Common myeloid progenitor, CD34-positive (primary cell): ENCODE measurements at regions not wholly inside any gene's neighbourhood (a gene's known extent, or its start where the extent isn't known, plus 50 kb on each side); places are given as distances from the start of the nearest gene placed in this dataset.

Source experiments
- CTCF ChIA-PET: fragments of 350-600 bp; sonication (Branson Sonifier 250); formaldehyde crosslinking; loops from one replicate; lab custom pipeline; 2021; ENCODE audit warnings: antibody characterized with exemption; lab: Charles Lee
- POLR2A ChIA-PET: fragments of 350-600 bp; sonication (Branson Sonifier 250); formaldehyde crosslinking; loops from one replicate; lab custom pipeline; 2021; ENCODE audit warnings: antibody characterized with exemption; lab: Charles Lee
- DNase-seq, 3 donors: peaks; one replicate each; pipeline versions ENCODE4 v3.0.0 to v3.0.0-alpha.2; 2013
- H3K27ac ChIP-seq, 2 experiments: 1 replicate in 1 of 2; 2 replicates in 1 of 2; pipeline ENCODE4 v1.7.0; 2013; ENCODE audit warnings: inconsistent platforms in 2 of 2, low read length in 2 of 2, mild to moderate bottlenecking in 2 of 2, low read depth in 1 of 2, moderate library complexity in 1 of 2; ENCODE audit not compliant: severe bottlenecking in 2 of 2, insufficient read depth in 1 of 2, poor library complexity in 1 of 2
- H3K27me3 ChIP-seq, 5 experiments: replicated peaks in 2 of 5; 1 replicate in 3 of 5; 2 replicates in 2 of 5; pipeline versions ENCODE4 v1.6.1 to v1.7.0; 2013; ENCODE audit warnings: low read length in 4 of 5, mild to moderate bottlenecking in 2 of 5, moderate library complexity in 2 of 5, inconsistent platforms in 1 of 5; ENCODE audit not compliant: insufficient read depth in 5 of 5, control insufficient read depth in 4 of 5
- H3K36me3 ChIP-seq, 4 experiments: 1 replicate in 2 of 4; 2 replicates in 2 of 4; pipeline versions ENCODE4 v1.6.1 to v1.7.0; 2013; ENCODE audit warnings: low read length in 3 of 4, control low read depth in 1 of 4, mild to moderate bottlenecking in 1 of 4; ENCODE audit not compliant: control insufficient read depth in 4 of 4, insufficient read depth in 4 of 4
- H3K4me1 ChIP-seq, 4 experiments: 1 replicate in 3 of 4; 2 replicates in 1 of 4; pipeline versions ENCODE4 v1.6.1 to v1.7.1; 2013; ENCODE audit warnings: low read length in 3 of 4, mild to moderate bottlenecking in 3 of 4, control low read depth in 1 of 4, inconsistent platforms in 1 of 4, moderate library complexity in 1 of 4; ENCODE audit not compliant: control insufficient read depth in 4 of 4, insufficient read depth in 4 of 4; ENCODE audit errors: control extremely low read depth in 1 of 4
- H3K4me3 ChIP-seq, 7 experiments: 1 replicate in 4 of 7; 2 replicates in 3 of 7; pipeline versions ENCODE4 v1.5.1 to v1.7.0; 2013; ENCODE audit warnings: mild to moderate bottlenecking in 7 of 7, low read length in 6 of 7, moderate library complexity in 6 of 7, inconsistent platforms in 2 of 7, low read depth in 2 of 7, control low read depth in 1 of 7; ENCODE audit not compliant: insufficient read depth in 4 of 7, control insufficient read depth in 1 of 7; ENCODE audit errors: extremely low read depth in 1 of 7
- H3K9me3 ChIP-seq, 5 experiments: 1 replicate in 4 of 5; 2 replicates in 1 of 5; pipeline versions ENCODE4 v1.6.1 to v1.7.1; 2013; ENCODE audit warnings: low read length in 4 of 5, mild to moderate bottlenecking in 2 of 5, inconsistent platforms in 1 of 5, low read depth in 1 of 5, moderate library complexity in 1 of 5; ENCODE audit not compliant: control insufficient read depth in 4 of 5, insufficient read depth in 2 of 5; ENCODE audit errors: control extremely low read depth in 1 of 5
- WGBS: methylation state at CpG from one replicate; pipeline ENCODE4 v1.1.5; 2013; ENCODE audit not compliant: insufficient coverage; 5-methylcytosine and 5-hydroxymethylcytosine counted together

GRCh38 chr13:34411894-34412293, 530.2 kb upstream of the NBEA start:
- DNase-seq: no peak
- Histone ChIP-seq H3K4me3 (no peak overlapping the region), H3K36me3 (no peaks in the 10 kb centered on the region), H3K9me3 (no peaks in the 10 kb centered on the region), H3K27me3 (no peaks in the 10 kb centered on the region), H3K4me1 (no peaks in the 10 kb centered on the region), H3K27ac (no peak overlapping the region)
- CTCF ChIA-PET: no interaction called here
- POLR2A ChIA-PET: no interaction called here
- 100% methylated on average over 3 of the region's 4 CpGs for WGBS

- POLR2A ChIA-PET: no interaction called here
- H3K4me1 ChIP-seq: no peaks in the 10 kb centered on the region
- H3K4me3 ChIP-seq: no peak overlapping the region
- DNase-seq: no peak
- H3K27ac ChIP-seq: no peak overlapping the region
- no peaks in the 10 kb centered on the region for H3K9me3 ChIP-seq
- CTCF ChIA-PET: no interaction called here
- no peaks in the 10 kb centered on the region for H3K36me3 ChIP-seq
- H3K27me3 ChIP-seq: no peaks in the 10 kb centered on the region
These were observed 529.8 kb upstream of the NBEA start for GRCh38 chr13:34412295-34412694.

DNA sequence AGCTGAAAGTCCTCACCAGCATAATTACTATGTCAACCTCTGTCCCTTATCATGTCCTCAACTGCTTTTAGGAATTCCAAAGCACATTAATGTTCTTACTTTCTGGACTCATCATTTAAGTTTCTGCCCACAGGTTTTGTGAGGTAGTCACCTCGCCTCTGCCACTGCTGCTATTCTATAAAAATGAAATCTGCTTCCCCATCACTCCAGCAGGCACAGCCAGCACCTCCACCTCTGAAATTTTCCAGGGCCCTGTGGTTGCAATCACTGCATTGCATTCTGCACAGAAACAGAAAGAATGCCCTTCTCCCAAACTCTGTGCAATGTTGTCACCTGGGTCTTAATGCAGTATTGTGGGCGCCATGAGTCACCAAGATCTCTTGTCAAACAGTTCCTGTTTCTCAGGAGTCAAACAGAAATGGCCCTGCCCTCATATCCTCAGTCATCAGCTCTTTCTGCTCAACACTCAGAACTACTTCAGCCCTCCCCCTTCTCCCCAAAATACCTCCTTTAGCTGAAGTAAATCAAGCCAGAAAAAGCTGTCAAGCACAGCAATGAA, 529.2 kb upstream of the NBEA start:
- H3K36me3 ChIP-seq: no peaks in the 10 kb centered on the region
- no peak overlapping the region for H3K4me3 ChIP-seq
- H3K9me3 ChIP-seq: no peaks in the 10 kb centered on the region
- H3K27ac ChIP-seq: no peak overlapping the region
- ChIA-PET POLR2A (no interaction called here), CTCF (no interaction called here)
- no peak for DNase-seq
- H3K4me1 ChIP-seq: no peaks in the 10 kb centered on the region
- no peaks in the 10 kb centered on the region for H3K27me3 ChIP-seq
- 65% methylated on average over 2 of the region's 2 CpGs for WGBS

- H3K4me3 ChIP-seq: no peak overlapping the region
- no peak overlapping the region for H3K27ac ChIP-seq
- no peak for DNase-seq
- H3K4me1 ChIP-seq: no peaks in the 10 kb centered on the region
- POLR2A ChIA-PET: no interaction called here
- H3K9me3 ChIP-seq: no peaks in the 10 kb centered on the region
- no peaks in the 10 kb centered on the region for H3K36me3 ChIP-seq
- CTCF ChIA-PET: no interaction called here
- H3K27me3 ChIP-seq: no peaks in the 10 kb centered on the region
- 90% methylated on average over 1 of the region's 1 CpG for WGBS
These were observed 528.4 kb upstream of the NBEA start for GRCh38 chr13:34413538-34414210.

- Histone ChIP-seq H3K4me1 (no peaks in the 10 kb centered on the region), H3K9me3 (no peaks in the 10 kb centered on the region), H3K27me3 (no peaks in the 10 kb centered on the region), H3K27ac (no peak overlapping the region), H3K4me3 (no peak overlapping the region), H3K36me3 (no peaks in the 10 kb centered on the region)
- no peak for DNase-seq
- WGBS: 97% methylated on average over 4 of the region's 4 CpGs
- ChIA-PET POLR2A (no interaction called here), CTCF (no interaction called here)
These were observed 527.5 kb upstream of the NBEA start for GRCh38 chr13:34414616-34415015.

DNA sequence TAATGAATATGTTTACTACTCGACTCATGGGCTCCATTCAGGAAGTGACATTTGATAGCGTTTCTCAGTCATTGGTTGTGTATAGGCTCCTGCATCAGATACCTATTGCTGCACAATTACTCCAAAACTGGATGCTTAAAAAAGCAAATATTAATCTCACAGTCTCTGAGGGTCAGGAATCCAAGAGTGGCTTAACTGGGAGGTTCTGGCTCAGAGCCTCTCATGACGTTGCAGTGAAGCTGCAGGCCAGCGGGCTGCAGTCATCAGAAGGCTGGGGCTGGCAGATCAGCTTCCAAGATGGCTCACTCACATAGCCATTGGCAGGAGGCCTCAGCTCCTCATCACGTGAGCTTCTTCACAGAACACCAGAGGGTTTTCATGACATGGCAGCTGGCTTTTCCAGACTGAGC, 525.1 kb upstream of the NBEA start:
- no peak overlapping the region for H3K4me3 ChIP-seq
- 83% methylated on average over 2 of the region's 5 CpGs for WGBS
- ChIA-PET CTCF (no interaction called here), POLR2A (no interaction called here)
- H3K27ac ChIP-seq: no peak overlapping the region
- DNase-seq: no peak
- H3K36me3 ChIP-seq: no peaks in the 10 kb centered on the region
- H3K27me3 ChIP-seq: no peaks in the 10 kb centered on the region
- H3K9me3 ChIP-seq: no peaks in the 10 kb centered on the region
- no peaks in the 10 kb centered on the region for H3K4me1 ChIP-seq

- CTCF ChIA-PET: no interaction called here
- Histone ChIP-seq H3K4me1 (no peaks in the 10 kb centered on the region), H3K27ac (no peak overlapping the region), H3K4me3 (no peak overlapping the region), H3K9me3 (no peaks in the 10 kb centered on the region), H3K36me3 (no peaks in the 10 kb centered on the region), H3K27me3 (no peaks in the 10 kb centered on the region)
- no peak for DNase-seq
- 100% methylated on average over 2 of the region's 4 CpGs for WGBS
- POLR2A ChIA-PET: no interaction called here
These were observed 524.2 kb upstream of the NBEA start for GRCh38 chr13:34417896-34418295.
